ENCODE measurements at regions not wholly inside any gene's neighbourhood (a gene's known extent, or its start where the extent isn't known, plus 50 kb on each side); places are given as distances from the start of the nearest gene placed in this dataset.

DNA sequence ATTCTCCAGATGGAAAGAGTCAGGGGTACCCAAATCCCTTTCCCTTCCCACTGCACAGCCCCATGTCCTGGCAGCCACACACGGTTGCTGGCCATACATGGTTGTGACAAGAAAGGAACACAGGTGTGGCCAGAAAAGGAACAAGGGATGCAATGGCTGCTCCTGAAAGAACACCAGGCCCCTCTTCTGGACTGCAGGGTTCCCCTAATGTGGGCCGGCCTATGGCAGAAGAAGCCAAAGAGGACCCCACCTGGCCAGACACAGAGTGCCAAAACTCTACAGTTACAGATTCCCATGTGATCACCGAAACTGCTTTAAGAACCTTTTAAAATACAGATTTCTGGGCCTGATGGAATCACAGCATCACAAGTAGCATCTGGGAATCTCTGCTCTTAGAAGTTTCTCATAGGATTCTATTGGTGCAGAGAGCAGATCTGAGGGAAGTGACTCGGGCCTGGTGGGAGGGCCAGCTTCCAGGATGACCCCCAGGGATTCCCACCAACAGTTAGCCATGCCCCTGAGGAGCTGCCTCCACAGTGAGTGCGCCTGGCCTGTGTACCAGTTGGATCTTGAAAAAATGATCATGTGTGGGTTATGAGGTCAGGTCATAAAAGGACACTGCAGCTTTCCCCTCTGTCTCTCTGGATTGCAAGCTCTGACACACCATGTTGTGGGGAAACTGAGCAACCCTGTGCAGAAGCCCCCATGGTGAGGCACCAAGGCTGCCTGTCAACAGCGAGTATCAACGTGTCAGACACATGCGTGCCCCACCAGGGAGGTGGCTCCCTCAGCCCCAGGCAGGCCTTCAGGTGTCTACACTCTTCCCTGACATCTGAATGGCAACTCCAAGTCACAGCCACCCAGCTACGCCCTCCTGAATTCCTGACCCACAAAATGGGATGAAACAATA, 89.6 kb upstream of the LANCL2 start:
- no peak for ATAC-seq
- TF ChIP-seq, protein P1, sequence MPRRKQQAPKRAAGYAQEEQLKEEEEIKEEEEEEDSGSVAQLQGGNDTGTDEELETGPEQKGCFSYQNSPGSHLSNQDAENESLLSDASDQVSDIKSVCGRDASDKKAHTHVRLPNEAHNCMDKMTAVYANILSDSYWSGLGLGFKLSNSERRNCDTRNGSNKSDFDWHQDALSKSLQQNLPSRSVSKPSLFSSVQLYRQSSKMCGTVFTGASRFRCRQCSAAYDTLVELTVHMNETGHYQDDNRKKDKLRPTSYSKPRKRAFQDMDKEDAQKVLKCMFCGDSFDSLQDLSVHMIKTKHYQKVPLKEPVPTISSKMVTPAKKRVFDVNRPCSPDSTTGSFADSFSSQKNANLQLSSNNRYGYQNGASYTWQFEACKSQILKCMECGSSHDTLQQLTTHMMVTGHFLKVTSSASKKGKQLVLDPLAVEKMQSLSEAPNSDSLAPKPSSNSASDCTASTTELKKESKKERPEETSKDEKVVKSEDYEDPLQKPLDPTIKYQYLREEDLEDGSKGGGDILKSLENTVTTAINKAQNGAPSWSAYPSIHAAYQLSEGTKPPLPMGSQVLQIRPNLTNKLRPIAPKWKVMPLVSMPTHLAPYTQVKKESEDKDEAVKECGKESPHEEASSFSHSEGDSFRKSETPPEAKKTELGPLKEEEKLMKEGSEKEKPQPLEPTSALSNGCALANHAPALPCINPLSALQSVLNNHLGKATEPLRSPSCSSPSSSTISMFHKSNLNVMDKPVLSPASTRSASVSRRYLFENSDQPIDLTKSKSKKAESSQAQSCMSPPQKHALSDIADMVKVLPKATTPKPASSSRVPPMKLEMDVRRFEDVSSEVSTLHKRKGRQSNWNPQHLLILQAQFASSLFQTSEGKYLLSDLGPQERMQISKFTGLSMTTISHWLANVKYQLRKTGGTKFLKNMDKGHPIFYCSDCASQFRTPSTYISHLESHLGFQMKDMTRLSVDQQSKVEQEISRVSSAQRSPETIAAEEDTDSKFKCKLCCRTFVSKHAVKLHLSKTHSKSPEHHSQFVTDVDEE (CRISPR knock-in tag; IDR thresholded peaks at IDR 0.05): no peak
- TF ChIP-seq ZNF70 (CRISPR knock-in tag; IDR thresholded peaks at IDR 0.05): no peak

DNA sequence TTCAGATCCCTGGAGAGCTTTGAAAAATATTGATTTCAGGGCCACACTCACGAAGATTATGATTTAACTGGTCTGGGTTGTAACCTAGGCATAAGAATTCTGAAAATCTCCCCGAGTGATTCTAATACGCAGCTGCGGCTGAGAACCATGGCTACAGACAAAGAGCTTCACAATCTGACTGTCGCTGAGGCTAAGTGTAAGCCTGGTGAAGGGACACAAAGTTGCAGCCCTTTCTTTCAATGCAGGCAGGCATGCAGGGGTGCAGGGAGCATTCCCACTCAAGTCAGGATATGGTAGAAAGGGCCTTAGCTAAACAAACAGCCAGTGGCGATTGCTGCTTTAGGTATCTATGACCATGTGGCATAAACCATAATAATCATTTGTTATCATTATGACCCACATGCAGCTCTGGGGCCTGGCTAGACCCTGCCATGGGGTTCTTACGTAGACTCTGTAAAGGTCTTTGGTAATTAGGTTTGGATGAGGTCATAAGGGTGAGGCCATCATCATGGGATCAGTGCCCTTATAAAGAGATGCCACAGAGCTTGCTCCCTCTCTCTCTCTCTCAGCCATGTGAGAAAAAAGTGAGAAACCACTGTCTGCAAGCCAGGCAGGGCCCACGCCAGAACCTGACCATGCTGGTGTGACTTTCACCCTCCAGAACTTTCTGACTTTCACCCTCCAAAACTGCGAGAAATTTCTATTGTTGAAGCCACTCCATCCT, 88.4 kb upstream of the LANCL2 start:
- TF ChIP-seq OSR1 (CRISPR knock-in tag; IDR thresholded peaks at IDR 0.05) (no peak), ZNF565 (CRISPR knock-in tag; conservative IDR thresholded peaks at IDR 0.05; ENCODE audit: low read depth) (no peak), PATZ1 (CRISPR knock-in tag; IDR thresholded peaks at IDR 0.05; ENCODE audit: borderline replicate concordance) (no peak), GLIS3 (CRISPR knock-in tag; IDR thresholded peaks at IDR 0.05) (no peak), TCF4 (CRISPR knock-in tag; IDR thresholded peaks at IDR 0.05; ENCODE audit: borderline replicate concordance) (no peak), PPARA (CRISPR knock-in tag; IDR thresholded peaks at IDR 0.05; ENCODE audit: borderline replicate concordance) (no peak), ZC3H10 (CRISPR knock-in tag; IDR thresholded peaks at IDR 0.05) (no peak), ISL1 (CRISPR knock-in tag; IDR thresholded peaks at IDR 0.05) (no peak)
- TF ChIP-seq, protein P2, sequence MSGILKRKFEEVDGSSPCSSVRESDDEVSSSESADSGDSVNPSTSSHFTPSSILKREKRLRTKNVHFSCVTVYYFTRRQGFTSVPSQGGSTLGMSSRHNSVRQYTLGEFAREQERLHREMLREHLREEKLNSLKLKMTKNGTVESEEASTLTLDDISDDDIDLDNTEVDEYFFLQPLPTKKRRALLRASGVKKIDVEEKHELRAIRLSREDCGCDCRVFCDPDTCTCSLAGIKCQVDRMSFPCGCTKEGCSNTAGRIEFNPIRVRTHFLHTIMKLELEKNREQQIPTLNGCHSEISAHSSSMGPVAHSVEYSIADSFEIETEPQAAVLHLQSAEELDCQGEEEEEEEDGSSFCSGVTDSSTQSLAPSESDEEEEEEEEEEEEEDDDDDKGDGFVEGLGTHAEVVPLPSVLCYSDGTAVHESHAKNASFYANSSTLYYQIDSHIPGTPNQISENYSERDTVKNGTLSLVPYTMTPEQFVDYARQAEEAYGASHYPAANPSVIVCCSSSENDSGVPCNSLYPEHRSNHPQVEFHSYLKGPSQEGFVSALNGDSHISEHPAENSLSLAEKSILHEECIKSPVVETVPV (CRISPR knock-in tag; IDR thresholded peaks at IDR 0.05): no peak
- no peak for ATAC-seq

- ATAC-seq: no peak
- TF ChIP-seq, protein P3, sequence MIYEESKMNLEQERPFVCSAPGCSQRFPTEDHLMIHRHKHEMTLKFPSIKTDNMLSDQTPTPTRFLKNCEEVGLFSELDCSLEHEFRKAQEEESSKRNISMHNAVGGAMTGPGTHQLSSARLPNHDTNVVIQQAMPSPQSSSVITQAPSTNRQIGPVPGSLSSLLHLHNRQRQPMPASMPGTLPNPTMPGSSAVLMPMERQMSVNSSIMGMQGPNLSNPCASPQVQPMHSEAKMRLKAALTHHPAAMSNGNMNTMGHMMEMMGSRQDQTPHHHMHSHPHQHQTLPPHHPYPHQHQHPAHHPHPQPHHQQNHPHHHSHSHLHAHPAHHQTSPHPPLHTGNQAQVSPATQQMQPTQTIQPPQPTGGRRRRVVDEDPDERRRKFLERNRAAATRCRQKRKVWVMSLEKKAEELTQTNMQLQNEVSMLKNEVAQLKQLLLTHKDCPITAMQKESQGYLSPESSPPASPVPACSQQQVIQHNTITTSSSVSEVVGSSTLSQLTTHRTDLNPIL (CRISPR knock-in tag; IDR thresholded peaks at IDR 0.05; ENCODE audit: low read depth): no peak
- TF ChIP-seq ZFP3 (CRISPR knock-in tag; IDR thresholded peaks at IDR 0.05) (no peak), POU6F1 (CRISPR knock-in tag; IDR thresholded peaks at IDR 0.05; ENCODE audit: borderline replicate concordance, low read depth) (no peak), BACH2 (CRISPR knock-in tag; IDR thresholded peaks at IDR 0.05; ENCODE audit: borderline replicate concordance) (no peak), ARNTL (CRISPR knock-in tag; IDR thresholded peaks at IDR 0.05; ENCODE audit: borderline replicate concordance, low read depth) (no peak), ZFP30 (CRISPR knock-in tag; IDR thresholded peaks at IDR 0.05) (no peak), PATZ1 (CRISPR knock-in tag; IDR thresholded peaks at IDR 0.05; ENCODE audit: borderline replicate concordance) (no peak), TCF4 (CRISPR knock-in tag; IDR thresholded peaks at IDR 0.05; ENCODE audit: borderline replicate concordance) (no peak), CSDC2 (CRISPR knock-in tag; IDR thresholded peaks at IDR 0.05) (no peak), ESRRG (CRISPR knock-in tag; IDR thresholded peaks at IDR 0.05) (no peak), SNAI2 (CRISPR knock-in tag; IDR thresholded peaks at IDR 0.05) (no peak), ZNF8 (CRISPR knock-in tag; IDR thresholded peaks at IDR 0.05) (no peak), GLIS3 (CRISPR knock-in tag; IDR thresholded peaks at IDR 0.05) (no peak), ISL1 (CRISPR knock-in tag; IDR thresholded peaks at IDR 0.05) (no peak), ZC3H10 (CRISPR knock-in tag; IDR thresholded peaks at IDR 0.05) (no peak), PPARA (CRISPR knock-in tag; IDR thresholded peaks at IDR 0.05; ENCODE audit: borderline replicate concordance) (no peak), RARB (CRISPR knock-in tag; IDR thresholded peaks at IDR 0.05) (no peak), TOX (CRISPR knock-in tag; IDR thresholded peaks at IDR 0.05; ENCODE audit: borderline replicate concordance) (no peak)
Observed at GRCh38 chr7:55277916-55278315, 87.2 kb upstream of the LANCL2 start.
